Activated T-helper 9 cell treated with anti-CD3 and anti-CD28 coated beads, Interleukin-2, amount 50 U/mL, for 16 hours (primary cell): ENCODE measurements at regions not wholly inside any gene's neighbourhood (a gene's known extent, or its start where the extent isn't known, plus 50 kb on each side); places are given as distances from the start of the nearest gene placed in this dataset.

ENCODE experiments used
- DNase-seq: peaks from one replicate; pipeline ENCODE4 v3.0.0-alpha.2; 2020; ENCODE audit warnings: low read depth

DNA sequence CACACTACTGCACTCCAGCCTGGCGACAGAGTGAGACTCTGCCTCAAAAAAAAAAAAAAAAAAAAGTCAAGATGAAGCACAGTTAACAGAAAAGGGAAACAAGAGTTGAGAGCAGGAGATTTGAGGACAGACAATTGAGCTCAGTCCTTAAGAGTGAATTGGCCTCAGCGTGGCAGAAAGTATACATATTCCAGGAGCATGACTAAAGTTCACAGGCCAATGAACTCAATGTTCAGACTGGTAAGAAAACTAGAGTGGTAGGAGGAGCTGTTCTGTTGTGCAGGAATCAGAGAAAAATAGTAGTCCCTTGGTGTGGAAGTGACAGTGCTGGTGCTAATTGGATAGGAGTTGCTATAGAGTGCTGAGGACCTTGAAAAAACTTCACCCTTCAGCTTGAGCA lies 60.0 kb downstream of the NRN1 start:
- no peak for DNase-seq

- DNase-seq: no peak
These were observed 60.5 kb downstream of the NRN1 start for GRCh38 chr6:5946181-5946580.

- no peak for DNase-seq
These were observed 63.1 kb downstream of the NRN1 start for GRCh38 chr6:5943591-5943990.

- no peak for DNase-seq
These were observed 64.1 kb downstream of the NRN1 start for GRCh38 chr6:5942591-5942990.

DNA sequence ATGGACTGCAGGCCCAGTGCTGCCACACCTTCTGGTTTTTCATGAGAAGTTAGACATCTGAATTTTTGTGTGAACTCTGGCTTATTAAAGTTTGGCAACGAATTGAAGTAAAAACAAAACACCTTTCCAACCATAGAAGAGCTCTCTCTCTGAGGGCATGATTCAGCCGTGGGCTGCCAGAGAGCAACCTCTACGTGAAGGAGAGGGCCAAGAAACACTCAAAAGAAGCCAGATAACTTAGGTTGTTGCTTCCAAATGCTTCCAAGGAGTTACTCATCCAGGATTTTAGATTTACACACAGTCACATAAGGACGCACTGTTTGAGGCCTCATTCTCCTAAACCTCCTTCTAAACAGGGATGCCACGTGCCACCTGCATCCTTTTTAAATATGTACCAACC lies 65.5 kb downstream of the NRN1 start:
- no peak for DNase-seq

DNA sequence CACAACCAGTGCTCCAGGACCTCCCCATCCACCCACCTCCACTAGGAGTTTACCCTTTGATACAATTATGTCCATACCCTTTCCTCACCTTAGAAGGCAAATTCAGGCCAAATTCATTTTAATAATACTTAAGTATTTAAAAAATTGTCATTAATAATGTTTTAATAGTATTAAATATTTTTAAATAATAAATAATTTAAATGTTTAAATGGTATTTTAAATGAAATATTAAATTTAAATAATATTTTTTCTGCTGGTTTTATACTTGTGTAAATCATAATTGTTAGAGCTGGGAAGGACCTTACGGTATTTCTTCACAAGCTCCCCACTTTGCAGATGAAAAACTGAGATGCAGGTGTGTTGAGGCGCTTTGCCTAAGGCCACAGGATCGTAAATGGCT lies 67.8 kb downstream of the NRN1 start:
- DNase-seq: no peak

DNA sequence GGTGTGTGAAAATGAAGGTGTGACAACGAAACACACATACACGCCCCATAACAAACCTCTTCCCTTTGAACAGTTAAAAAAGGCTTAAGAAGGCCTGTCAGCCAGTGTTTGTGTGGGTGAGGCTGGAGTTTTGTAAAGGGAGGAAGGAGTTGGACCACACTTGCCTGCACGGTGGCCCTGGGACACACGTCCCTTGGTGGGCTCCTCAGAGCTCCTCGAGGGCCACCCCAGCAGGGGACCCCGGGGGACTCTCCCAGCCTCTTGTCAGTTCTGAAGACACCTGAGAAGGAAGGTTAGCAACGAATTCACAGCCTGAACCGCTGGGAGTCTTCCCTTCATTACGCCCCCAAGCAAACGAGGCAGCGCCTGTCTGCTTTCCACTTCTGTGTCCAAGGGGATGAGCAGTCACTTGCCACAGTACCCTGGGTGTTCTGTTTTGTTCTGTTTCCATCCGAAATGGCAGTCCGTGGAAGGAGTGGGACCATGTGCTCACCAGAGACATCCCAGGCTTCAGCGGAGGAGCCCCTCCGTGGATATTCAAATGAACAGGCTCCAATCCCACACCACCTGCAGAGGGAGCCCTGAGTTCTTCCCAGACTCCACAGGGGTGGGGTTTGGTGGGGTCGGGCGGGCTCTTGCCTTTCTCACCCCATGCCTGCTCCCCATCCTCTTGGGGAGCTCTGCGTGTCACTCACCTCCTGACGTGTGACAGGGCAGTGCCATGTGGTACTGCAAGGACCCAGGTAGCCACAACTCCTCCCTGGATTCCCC lies 68.6 kb downstream of the NRN1 start:
- no peak for DNase-seq

- DNase-seq: no peak
These were observed 69.4 kb downstream of the NRN1 start for GRCh38 chr6:5937169-5937909.

- no peak for DNase-seq
These were observed 70.1 kb downstream of the NRN1 start for GRCh38 chr6:5936631-5937030.

GRCh38 chr6:5936140-5936539 lies 70.6 kb downstream of the NRN1 start:
- no peak for DNase-seq

DNA sequence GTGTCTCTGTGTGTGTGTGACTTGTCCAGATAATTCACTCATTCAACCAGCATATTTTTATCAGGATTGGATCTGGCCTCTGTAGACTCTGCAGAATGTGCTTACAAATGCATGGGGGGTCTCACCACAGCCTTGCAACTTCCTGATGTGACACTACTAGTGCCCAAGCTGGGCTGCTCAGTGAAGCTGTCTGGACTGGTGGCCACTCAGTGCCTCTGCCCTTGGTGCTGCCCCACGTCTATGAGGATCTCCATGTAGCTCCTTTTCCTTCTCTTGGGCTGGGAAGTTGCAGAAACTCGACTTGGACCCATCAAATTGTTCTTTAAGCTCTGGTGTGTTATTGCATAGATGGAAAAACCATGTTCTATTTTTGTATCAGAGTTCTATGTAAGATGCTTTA lies 75.8 kb downstream of the NRN1 start:
- DNase-seq: no peak

GRCh38 chr6:5930143-5930770 lies 76.5 kb downstream of the NRN1 start:
- DNase-seq: no peak

DNA sequence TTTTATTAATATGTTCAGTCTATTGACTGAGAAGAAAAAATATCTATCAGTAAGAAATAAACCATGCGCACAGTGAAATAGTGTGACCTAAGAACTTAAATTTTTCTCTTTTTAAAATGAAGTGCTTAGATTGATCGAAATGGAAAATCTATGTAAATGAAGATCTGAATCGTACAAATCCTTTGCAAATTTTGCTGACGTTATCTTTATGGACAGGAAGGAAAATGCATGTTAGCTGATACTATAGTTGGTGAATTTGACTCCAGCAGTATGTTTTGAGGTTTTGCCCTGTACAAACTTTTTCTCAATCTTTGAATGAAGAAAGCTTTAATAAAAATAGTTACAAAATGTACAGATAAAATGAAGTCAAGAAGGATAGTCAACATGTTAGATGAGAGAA lies 82.9 kb downstream of the NRN1 start:
- no peak for DNase-seq

GRCh38 chr6:5922230-5922629 lies 84.5 kb downstream of the NRN1 start:
- DNase-seq: no peak

- no peak for DNase-seq
These were observed 97.0 kb downstream of the NRN1 start for GRCh38 chr6:5909721-5910120.

GRCh38 chr6:5906842-5907241 lies 99.9 kb downstream of the NRN1 start:
- DNase-seq: no peak

GRCh38 chr6:5906340-5906670 lies 100.4 kb downstream of the NRN1 start:
- DNase-seq: no peak

GRCh38 chr6:5905431-5906339 lies 101.0 kb downstream of the NRN1 start:
- DNase-seq: no peak

GRCh38 chr6:5904532-5904931 lies 102.2 kb downstream of the NRN1 start:
- no peak for DNase-seq

GRCh38 chr6:5899216-5900045 lies 107.3 kb downstream of the NRN1 start:
- DNase-seq: no peak

DNA sequence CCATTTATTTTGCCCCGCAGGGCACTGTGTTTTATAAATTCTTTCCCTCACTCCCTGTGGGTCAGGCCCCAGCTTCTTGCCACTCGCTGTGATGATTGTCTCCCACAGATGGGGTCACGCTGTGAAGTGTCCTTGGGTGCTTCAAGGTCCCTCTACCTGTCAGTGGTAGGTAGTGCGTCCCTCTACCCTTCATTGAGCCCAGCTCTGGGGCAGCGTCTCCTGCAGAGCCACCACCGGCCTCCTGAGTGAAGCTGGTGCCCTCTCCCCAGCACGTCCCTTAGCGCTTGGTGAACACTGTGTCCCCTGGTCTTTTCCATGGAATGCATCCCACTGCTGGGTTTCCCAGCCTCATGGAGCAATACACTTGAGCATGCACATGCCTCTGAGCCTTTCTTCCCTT lies 108.2 kb downstream of the NRN1 start:
- DNase-seq: no peak
